ENCODE measurements at regions not wholly inside any gene's neighbourhood (a gene's known extent, or its start where the extent isn't known, plus 50 kb on each side); places are given as distances from the start of the nearest gene placed in this dataset.

DNA sequence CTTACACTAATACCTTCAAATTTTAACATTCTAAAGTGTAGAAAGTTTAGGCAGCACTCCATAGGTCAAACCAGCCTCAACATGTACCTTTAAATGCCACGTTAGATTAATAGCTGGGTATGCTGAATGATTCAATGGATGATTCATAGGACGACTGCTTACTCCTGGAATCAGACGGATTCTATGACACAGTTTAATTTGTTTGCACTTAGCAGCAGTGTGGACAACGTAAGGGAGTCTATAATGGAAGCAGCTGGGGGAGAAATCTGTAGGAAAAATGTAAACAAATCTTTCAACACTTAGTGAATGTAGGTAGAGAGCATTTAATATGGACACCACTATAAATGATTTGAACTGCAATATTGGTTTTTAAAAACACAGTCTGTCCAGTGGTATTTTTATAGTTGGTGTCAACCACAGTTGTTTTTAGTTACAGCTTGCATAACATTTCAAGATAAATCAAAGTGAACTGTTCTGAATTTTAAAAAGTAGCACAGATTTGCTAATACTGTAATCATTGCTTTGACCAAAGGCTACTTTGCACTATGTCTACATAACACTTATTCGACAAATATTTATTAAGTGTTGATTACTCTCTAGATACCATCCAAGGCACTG is 701.5 kb upstream of the MEF2C start:
- TF ChIP-seq, protein P1, sequence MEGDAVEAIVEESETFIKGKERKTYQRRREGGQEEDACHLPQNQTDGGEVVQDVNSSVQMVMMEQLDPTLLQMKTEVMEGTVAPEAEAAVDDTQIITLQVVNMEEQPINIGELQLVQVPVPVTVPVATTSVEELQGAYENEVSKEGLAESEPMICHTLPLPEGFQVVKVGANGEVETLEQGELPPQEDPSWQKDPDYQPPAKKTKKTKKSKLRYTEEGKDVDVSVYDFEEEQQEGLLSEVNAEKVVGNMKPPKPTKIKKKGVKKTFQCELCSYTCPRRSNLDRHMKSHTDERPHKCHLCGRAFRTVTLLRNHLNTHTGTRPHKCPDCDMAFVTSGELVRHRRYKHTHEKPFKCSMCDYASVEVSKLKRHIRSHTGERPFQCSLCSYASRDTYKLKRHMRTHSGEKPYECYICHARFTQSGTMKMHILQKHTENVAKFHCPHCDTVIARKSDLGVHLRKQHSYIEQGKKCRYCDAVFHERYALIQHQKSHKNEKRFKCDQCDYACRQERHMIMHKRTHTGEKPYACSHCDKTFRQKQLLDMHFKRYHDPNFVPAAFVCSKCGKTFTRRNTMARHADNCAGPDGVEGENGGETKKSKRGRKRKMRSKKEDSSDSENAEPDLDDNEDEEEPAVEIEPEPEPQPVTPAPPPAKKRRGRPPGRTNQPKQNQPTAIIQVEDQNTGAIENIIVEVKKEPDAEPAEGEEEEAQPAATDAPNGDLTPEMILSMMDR (IDR thresholded peaks at IDR 0.05) = no peak
- no peak for TF ChIP-seq POLR2A (IDR thresholded peaks at IDR 0.05)
